Hypothalamus (tissue), 51 donors: ENCODE measurements at regions not wholly inside any gene's neighbourhood (a gene's known extent, or its start where the extent isn't known, plus 50 kb on each side); places are given as distances from the start of the nearest gene placed in this dataset.

Experiments used
- DNase-seq, 51 donors: peaks; one replicate each; lab custom pipeline; 2025; lab: John Stamatoyannopoulos, UW

GRCh38 chr15:70342554-70343548 lies 245.1 kb upstream of the TLE3 start:
- DNase-seq = no peak

GRCh38 chr15:70342141-70342540 lies 244.4 kb upstream of the TLE3 start:
- DNase-seq = no peak

- DNase-seq = no peak
Observed at GRCh38 chr15:70341566-70341965, 243.8 kb upstream of the TLE3 start.

- no peak for DNase-seq
Observed at GRCh38 chr15:70340494-70340870, 242.8 kb upstream of the TLE3 start.

GRCh38 chr15:70339571-70340493 lies 242.1 kb upstream of the TLE3 start:
- DNase-seq = no peak

- no peak for DNase-seq
Observed at GRCh38 chr15:70337277-70338186, 239.8 kb upstream of the TLE3 start.

GRCh38 chr15:70336425-70337009 lies 238.8 kb upstream of the TLE3 start:
- DNase-seq = no peak

- DNase-seq = no peak
Observed at GRCh38 chr15:70334286-70334685, 236.6 kb upstream of the TLE3 start.

GRCh38 chr15:70329179-70329578 lies 231.5 kb upstream of the TLE3 start:
- DNase-seq = no peak

- DNase-seq = no peak
Observed at GRCh38 chr15:70328679-70329115, 231.0 kb upstream of the TLE3 start.

GRCh38 chr15:70327856-70328678 lies 230.3 kb upstream of the TLE3 start:
- DNase-seq = peak in 9 of 51 donors; percentile 9 to 19 (median 15)

- no peak for DNase-seq
Observed at GRCh38 chr15:70327328-70327855, 229.7 kb upstream of the TLE3 start.

- no peak for DNase-seq
Observed at GRCh38 chr15:70324001-70324974, 226.6 kb upstream of the TLE3 start.

GRCh38 chr15:70323111-70323851 lies 225.6 kb upstream of the TLE3 start:
- DNase-seq = peak in 4 of 51 donors; percentile 7 to 26 (median 22)

GRCh38 chr15:70322051-70322668 lies 224.4 kb upstream of the TLE3 start:
- no peak for DNase-seq

- DNase-seq = no peak
Observed at GRCh38 chr15:70321172-70321819, 223.6 kb upstream of the TLE3 start.
